HG03460 (cell line): ENCODE measurements at regions not wholly inside any gene's neighbourhood (a gene's known extent, or its start where the extent isn't known, plus 50 kb on each side); places are given as distances from the start of the nearest gene placed in this dataset.
"Not testable (repeated sequence)": the region's sequence is repeated elsewhere in the genome, so short reads cannot be mapped to it uniquely, and the experiment has no call there.

Source experiments
- ATAC-seq: cut with Tn5 transposase; IDR thresholded peaks from one replicate; pipeline ENCODE4 v1.9.1; 2021; ENCODE audit not compliant: unreplicated experiment

DNA sequence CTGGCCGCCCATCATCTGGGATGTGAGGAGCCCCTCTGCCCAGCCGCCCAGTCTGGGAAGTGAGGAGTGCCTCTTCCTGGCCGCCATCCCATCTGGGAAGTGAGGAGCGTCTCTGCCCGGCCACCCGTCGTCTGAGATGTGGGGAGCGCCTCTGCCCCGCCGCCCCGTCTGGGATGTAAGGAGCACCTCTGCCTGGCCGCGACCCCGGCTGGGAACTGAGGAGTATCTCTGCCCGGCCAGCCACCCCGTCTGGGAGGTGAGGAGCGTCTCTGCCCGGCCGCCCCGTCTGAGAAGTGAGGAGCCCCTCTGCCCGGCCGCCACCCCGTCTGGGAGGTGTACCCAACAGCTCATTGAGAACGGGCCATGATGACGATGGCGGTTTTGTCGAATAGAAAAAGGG lies 211.4 kb downstream of the ANAPC1 start:
- not testable (repeated sequence) for ATAC-seq

DNA sequence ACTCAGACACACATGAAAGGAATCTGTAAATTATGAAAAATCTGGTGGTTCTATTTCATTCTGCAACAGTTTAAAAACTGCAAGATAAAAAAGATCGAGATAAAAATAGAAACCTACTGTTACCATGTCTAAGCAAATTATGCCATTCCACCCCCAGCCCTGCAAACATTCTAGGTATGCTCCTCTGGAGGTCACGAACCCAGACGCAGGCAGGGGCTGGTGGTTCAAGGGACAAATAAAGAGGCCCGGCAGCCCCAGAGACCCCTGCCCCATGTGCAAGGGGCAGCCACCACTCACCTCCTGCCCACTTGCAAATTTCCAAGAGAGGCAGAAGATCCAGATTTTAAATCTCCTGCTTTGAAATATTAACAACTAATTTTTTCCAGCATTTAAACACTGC lies 210.5 kb downstream of the ANAPC1 start:
- ATAC-seq = no peak

DNA sequence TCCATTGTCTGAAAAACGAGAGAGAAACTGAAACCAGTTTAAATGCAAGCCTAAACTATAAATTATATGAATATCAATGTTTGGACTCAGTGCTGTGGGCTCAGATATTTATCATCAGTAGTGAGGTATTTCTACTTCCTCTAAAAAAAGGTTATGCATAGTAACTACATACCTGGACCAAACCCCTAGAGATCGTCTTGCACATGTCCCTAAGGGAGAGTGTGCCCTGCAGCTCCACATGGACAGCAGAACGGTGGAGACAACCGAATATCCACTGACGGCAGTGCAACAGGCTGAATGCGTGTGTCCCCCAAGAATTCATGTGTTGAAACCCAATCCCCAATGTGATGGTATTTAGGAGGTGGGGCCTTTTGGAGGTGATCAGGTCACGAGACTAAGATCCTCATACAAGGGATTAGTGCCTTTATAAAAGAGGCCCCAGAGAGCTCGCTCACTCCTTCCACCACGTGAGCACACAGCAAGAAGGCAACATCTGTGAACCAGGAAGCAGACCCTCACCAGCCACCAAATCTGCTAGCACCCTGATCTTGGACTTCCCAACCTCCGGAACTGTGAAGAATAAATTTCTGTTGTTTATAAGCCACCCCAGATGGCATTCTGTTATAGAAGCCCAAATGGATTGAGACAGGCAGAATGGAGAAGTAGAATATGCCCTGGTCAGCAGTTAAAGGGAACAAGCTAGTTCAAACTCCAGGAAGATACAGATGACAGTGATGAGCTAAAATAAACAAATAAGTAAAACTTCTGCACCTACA lies 208.4 kb downstream of the ANAPC1 start:
- ATAC-seq = no peak

DNA sequence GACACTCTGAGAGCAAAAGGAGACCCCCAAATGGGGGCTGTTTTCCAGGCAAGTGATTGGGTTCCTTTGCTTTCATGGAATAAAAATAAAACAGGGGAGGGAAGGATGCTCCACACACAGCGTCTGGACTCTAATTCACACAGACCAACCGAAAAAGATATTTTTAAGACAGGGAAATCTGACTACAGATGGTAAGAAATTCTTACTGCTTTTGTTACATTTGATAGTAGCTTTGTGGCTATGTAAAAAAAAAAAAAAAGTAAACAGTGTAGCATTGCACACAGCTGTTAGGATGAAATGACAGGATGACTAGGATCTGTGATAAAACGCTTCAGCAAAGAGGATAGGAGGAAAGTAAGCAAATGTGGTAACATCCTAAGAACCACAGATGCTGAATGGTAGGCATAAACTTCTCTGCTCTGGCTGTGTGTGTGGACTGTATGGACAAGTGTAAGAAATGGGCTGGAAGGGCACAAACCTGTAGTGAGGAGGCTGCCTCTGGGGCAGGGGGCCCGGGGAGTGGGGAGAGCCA lies 207.6 kb downstream of the ANAPC1 start:
- ATAC-seq = no peak

DNA sequence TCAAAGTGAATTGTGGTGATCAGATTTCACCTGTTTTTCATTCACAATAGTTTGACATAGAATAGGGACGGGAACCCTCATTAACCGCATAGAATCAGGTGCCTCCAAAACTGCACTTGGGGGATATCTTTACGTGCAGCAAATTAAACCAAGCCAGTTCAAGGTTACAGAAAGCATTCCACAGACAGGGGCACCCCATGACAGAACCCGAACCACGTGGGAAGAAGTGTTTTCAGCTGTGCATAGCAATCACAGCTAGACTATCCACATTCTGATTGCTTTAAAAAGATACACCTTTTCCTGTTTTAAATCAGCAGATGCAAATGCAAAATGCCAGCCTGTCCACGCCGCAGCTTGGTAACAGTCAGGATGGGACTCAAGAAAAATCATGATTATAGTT lies 205.8 kb downstream of the ANAPC1 start:
- no peak for ATAC-seq

DNA sequence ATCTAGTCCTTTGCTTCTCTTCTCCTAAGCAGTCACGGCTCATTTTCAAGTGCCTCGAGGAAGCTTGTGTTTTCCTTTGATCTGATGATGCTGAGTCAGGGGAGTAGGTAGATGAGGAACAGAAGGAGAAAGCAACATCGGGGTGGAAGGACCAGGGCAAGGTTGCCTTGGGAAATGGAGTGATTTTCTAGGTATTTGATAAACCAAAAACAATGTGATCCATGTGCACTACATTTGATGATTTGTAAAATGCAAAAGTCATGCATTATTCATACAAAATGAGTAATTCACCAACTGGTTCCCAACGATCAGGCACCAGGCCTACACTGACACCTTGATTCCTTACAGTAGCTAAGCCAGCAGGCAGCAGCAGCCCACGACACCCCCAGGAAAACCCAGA lies 205.3 kb downstream of the ANAPC1 start:
- no peak for ATAC-seq

DNA sequence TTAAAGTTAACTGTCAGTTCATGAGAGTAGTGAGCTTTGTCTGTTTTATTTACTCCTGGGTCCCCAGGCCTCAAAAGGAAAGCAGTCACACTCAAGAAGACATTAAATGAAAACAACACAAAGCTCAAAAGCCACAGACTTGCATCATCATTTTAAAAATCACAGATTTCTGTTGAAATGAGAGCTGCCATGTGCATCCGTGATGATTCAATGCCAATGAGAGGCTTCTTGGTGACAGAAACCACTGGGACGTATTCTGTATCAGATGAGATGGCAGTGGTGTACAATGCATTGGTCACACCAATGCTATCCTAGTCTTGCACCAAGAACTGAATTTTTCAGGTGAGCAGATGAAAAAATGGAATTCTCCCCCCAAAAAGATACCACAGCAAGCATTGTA lies 204.8 kb downstream of the ANAPC1 start:
- ATAC-seq = no peak

DNA sequence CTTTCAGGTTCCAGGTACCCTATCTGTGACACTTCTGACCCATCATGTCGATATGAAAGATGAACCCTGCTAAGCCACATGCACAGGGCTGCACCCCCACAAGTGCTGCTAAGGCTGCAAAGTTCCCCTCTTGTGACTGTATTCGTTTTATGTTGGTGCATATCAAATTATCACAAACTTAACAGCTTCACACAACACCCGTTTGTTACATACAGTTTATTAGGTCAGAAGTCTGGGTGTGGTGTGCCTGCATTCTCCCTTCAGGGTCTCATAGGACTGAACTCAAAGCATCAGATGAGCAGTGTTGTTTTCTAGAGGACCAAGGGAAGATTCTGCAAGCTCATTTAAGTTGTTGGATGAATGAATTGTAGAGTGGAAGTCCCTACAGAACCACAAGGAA lies 199.4 kb downstream of the ANAPC1 start:
- ATAC-seq = no peak

DNA sequence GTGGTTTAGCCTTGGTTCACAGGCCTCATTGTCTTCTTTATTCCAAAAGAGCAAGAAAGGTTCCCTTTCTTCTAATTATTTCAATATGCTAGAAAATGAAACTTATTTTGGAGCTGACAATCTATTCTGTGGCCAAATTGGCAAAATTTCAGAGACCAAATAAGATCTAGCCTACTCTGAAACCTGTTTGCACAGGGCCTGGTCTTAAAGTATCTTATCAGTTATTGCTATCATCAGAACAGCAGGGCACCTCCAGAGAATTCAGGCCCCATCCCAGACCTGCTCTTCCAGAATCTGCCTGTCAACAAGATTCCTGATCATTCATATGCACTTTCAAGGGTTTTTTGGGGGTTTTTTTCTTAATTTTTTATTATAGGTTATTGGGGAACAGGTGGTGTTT lies 198.7 kb downstream of the ANAPC1 start:
- no peak for ATAC-seq

DNA sequence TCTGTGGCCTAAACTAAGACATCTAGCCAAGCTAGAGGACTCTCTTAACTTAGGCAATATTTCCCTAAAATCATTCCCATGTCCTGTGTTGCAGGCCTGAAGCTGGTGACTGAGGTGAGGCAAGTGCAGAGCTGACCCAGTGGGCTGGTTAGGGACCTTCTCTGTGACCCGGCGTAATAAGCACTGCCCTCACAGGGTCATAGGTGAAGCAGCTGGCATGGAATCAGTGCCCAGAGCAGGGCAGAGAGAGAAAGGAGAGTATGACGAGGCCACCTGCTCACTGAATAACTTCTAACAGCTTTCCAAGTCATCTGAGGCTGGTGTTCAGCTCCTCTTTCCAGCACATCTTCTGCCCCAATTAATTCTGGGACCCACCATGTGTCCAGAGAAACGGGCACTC lies 197.0 kb downstream of the ANAPC1 start:
- no peak for ATAC-seq

DNA sequence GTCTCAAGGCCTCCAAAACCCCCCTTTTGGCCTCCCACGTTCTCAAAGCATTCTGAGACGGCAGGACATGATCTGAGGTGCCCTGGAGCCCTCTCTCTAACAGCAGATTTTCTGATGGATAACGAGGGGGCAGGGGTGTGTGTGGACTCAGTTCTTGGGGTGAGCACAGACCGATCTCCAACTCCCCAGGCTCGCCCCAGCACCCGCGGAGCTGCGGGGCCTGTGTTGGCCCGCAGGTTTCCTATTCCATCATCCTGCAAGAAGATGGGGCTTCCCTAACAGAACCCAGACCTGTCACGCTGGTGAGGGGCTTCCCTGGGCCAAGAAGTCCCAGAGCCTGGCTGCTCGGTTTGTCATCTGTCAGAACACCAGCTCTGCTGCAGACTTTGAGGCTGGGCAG lies 196.1 kb downstream of the ANAPC1 start:
- ATAC-seq = no peak

DNA sequence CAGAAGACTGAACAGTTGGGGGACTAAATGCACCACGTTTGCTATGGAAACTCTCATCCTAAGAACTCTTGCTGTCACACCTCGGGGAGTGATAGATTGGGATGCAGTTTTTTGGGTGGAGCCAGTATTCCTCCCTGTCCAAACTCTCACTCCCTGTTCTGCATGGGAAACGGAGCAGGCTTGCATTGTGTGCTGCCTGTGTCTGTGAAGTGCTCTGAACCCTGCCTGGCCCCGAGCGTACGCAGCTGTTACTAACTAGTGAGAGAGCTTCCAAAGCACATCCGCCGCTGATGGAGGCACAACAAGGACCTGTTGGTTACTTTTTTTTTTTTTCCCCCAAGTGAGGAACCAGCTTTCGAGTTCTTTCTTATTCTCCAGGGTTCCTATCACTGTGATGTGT lies 195.5 kb downstream of the ANAPC1 start:
- no peak for ATAC-seq

DNA sequence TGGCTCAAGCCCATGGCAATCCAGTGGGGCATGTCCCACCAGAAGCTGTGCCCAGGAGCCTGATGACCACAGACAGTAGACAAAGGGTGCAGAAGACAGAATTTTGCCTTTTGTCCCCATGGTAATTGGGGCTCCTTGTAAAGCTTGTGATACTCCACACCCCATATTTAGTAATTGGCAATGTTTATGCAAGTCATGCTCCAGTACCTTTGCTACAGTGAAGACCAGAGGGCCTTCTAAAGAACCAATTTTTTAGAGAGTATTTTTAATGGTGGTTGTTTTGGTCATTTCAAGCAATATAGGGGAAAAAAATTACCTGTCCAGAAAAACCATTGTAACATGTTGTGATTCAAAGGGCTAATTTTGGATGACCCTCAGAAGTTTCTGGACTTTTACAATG lies 194.8 kb downstream of the ANAPC1 start:
- no peak for ATAC-seq

DNA sequence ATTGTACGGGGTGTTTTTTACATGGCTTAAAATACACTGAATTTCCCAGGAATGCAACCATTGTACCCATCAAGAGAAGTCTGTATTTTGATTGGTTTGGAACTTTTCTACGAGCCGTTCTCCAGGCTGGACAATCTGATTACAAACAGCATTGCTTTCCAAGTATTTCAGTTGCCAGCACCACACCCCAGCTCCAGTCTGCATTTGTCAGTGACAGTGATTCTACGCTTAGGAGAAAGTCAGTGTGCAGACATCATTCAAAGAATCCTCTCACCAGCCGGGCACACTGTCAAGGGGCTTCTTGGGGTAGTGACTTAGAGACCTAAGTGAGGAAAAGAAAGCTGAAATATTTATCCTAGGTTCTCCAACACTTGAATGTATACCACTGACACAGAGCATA lies 194.1 kb downstream of the ANAPC1 start:
- no peak for ATAC-seq

DNA sequence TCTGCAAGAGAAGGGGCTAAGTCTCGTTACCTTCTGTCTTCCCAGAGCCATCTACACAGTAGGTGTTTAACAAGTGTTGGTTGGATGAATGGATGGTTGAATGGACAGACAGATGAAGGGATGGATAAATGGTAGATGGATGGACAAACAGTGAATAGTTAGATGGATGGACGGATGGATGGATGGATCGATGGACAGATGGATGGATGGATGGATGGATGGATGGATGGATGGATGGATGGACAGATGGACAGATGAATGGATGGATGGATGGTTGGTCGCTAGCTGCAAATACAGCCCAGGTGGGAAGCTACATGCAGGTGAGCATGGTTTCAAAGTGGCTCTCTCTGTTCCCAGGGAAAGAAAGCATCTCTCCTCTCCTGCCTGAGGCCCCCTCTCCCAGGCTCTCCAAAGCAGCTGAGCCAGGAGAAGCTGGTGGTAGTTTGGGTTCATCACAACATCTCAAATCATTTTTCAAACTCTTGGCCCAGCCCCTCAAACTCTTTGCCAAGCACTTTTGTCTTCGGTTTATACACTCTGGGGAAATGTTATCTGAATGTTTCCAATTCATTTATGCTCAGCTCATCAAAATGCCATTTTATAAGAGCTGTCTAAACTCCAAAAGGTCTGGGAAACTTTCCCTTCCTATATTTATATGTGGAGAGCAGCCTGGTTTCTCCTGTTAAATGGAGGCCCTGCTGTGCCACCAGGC lies 192.7 kb downstream of the ANAPC1 start:
- no peak for ATAC-seq

DNA sequence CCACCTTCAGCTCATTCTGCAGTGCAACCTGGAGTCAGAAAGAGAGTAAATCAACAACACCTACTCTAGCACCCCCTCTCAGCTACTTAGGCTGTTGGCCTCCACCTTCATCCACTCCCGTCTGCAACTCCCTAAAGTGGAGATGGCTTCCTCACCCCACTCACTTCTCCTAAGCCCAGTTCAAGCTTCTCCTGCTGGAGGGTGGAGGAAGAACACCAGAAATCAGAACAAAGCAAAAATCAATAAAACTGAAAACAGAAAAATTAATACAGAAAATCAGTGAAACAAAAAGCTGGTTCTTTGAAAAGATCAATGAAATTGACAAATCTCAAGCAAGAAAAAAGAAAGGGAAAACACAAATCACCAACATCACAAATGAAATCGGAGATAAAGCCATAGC lies 191.7 kb downstream of the ANAPC1 start:
- no peak for ATAC-seq

DNA sequence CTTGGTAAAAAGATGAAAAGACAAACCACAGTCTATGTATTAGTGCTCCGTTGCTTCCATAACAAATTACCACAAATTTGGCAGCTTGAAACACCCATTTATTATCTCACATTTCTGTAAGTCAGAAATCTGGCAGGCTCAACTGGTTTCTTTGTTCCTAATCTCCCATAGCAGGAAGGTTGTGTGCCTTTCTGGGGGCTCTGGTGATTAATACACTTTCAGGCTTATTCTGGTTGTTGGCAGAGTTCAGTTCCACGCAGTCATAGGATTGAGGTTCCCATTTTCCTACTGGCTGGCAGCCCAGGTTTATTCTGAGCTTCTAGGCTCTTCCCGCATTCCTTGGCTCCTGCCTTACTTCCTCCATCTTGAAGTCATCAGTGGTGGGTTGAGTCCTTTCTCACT lies 189.3 kb downstream of the ANAPC1 start:
- no peak for ATAC-seq

DNA sequence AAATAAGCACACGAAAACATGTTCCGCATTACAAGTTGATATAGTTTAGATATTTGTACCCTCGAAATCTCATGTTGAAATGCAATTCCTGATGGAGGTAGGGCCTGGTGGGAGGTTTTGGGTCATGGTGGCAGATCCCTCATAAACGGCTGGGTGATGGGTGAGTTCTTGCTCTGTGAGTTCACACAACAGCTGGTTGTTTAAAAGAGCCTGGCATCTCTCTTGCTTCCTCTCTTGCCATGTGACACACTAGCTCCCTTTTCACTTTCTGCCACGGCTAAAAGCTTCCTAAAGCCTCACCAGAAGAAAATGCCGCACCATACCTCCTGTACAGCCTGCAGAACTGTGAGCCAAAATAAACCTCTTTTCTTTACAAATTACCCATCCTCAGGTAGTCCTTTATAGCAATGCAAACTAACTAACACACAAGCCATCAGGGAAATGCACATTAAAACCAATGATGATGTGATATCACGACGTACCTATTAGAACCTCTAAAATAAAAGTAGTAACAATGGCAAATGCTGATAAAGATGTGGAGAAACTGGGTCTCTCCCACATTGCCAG lies 188.5 kb downstream of the ANAPC1 start:
- ATAC-seq = no peak

DNA sequence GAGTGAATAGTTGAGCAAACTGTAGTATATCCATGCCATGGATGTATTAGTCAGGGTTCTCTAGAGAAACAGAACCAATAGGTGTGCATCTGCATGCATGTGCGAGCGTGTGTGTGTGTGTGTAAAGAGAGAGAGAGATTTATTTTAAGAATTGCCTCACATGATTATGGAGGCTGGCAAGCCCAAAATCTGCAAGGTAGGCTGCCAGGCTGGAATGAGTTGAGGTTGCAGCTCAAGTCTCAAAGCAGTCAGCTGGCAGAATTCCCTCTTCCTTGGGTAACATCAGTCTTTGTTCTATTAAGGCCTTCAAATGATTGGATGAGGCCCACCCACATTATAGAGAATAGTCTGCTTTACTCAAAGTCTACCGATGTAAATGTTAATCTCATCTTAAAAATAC lies 187.8 kb downstream of the ANAPC1 start:
- no peak for ATAC-seq

DNA sequence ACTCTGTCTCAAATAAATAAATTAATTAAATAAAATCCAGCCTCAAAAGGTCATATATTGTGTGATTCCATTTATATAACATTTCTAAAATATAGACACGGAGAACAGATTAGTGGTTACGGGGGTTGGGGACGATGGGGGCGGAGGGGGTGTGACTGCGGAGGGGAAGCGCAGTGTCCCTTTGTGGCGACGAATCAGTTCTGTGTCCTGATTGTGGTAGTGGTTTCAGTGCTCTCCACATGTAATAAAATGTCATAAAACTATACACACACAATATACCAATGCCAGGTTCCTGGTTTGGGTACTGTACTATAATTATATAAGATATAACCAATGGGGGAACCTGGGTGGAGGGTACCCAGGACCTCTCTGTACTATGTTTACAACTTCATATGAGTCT lies 186.4 kb downstream of the ANAPC1 start:
- no peak for ATAC-seq

DNA sequence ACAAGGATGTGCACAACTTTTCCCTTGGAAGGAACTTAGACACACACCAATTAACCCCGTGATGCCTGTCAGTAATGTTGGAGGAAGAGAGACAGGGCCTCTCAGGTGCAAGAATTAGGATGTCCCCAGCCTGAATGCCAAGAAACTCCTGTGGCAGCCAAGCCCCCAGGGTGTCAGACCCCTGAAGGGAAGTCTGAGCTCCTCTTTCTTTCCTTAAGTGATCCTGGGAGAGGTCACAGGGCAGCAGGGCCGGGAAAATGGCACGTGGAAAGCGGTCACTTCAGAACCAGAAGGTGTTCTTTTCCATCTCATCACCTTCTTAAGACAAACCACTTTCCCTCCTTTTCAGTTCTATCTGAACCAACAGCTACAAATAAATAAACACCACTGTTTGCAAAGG lies 185.9 kb downstream of the ANAPC1 start:
- no peak for ATAC-seq
